ENCODE measurements at regions not wholly inside any gene's neighbourhood (a gene's known extent, or its start where the extent isn't known, plus 50 kb on each side); places are given as distances from the start of the nearest gene placed in this dataset.
"Not testable (repeated sequence)": the region's sequence is repeated elsewhere in the genome, so short reads cannot be mapped to it uniquely, and the experiment has no call there.

- Histone ChIP-seq H3K4me3 (ENCODE audit: low read depth in 1 of 2, low read length in 1 of 2) (no peak overlapping the region), H3K9me3 (no peaks in the 10 kb centered on the region), H3K4me1 (ENCODE audit: control insufficient read depth in 1 of 2, insufficient read depth in 1 of 2, low read depth in 1 of 2, low read length in 1 of 2) (no peaks in the 10 kb centered on the region), H3K27ac (no peak overlapping the region), H3K36me3 (no peaks in the 10 kb centered on the region), H3K27me3 (no peaks in the 10 kb centered on the region)
- no peak for TF ChIP-seq CTCF (IDR thresholded peaks at IDR 0.05)
Measured at GRCh38 chr2:172262486-172262885, 159.8 kb upstream of the DLX2 start.

GRCh38 chr2:172264820-172265219 is 162.1 kb upstream of the DLX2 start:
- H3K36me3 ChIP-seq; H3K4me3 ChIP-seq (ENCODE audit: low read depth in 1 of 2, low read length in 1 of 2); H3K27ac ChIP-seq; H3K4me1 ChIP-seq (ENCODE audit: control insufficient read depth in 1 of 2, insufficient read depth in 1 of 2, low read depth in 1 of 2, low read length in 1 of 2); H3K9me3 ChIP-seq; H3K27me3 ChIP-seq: not testable (repeated sequence)

- H3K36me3 ChIP-seq; H3K4me3 ChIP-seq (ENCODE audit: low read depth in 1 of 2, low read length in 1 of 2); H3K4me1 ChIP-seq (ENCODE audit: control insufficient read depth in 1 of 2, insufficient read depth in 1 of 2, low read depth in 1 of 2, low read length in 1 of 2); H3K27ac ChIP-seq; H3K27me3 ChIP-seq; H3K9me3 ChIP-seq: not testable (repeated sequence)
Measured at GRCh38 chr2:172269507-172270244, 157.7 kb upstream of the ITGA6 start.

- Histone ChIP-seq H3K36me3 (no peaks in the 10 kb centered on the region), H3K4me1 (ENCODE audit: control insufficient read depth in 1 of 2, insufficient read depth in 1 of 2, low read depth in 1 of 2, low read length in 1 of 2) (no peaks in the 10 kb centered on the region), H3K27me3 (no peaks in the 10 kb centered on the region)
Measured at GRCh38 chr2:172270278-172271079, 156.9 kb upstream of the ITGA6 start.

GRCh38 chr2:172273910-172274571 is 153.3 kb upstream of the ITGA6 start:
- no peak overlapping the region for H3K4me3 ChIP-seq (ENCODE audit: low read depth in 1 of 2, low read length in 1 of 2)
- no peaks in the 10 kb centered on the region for H3K9me3 ChIP-seq
- H3K4me1 ChIP-seq (ENCODE audit: control insufficient read depth in 1 of 2, insufficient read depth in 1 of 2, low read depth in 1 of 2, low read length in 1 of 2), result no peaks in the 10 kb centered on the region
- H3K27me3 ChIP-seq, result no peaks in the 10 kb centered on the region
- no peak overlapping the region for H3K27ac ChIP-seq
- no peaks in the 10 kb centered on the region for H3K36me3 ChIP-seq
- no peak for TF ChIP-seq CTCF (IDR thresholded peaks at IDR 0.05)

More at GRCh38 chr2:172270278-172271079, 156.9 kb upstream of the ITGA6 start:
- no peaks in the 10 kb centered on the region for H3K9me3 ChIP-seq
- H3K4me3 ChIP-seq (ENCODE audit: low read depth in 1 of 2, low read length in 1 of 2), result no peak overlapping the region
- H3K27ac ChIP-seq, result no peak overlapping the region
- TF ChIP-seq CTCF (IDR thresholded peaks at IDR 0.05), result no peak

- Histone ChIP-seq H3K27ac (no peak overlapping the region), H3K36me3 (no peaks in the 10 kb centered on the region), H3K4me3 (ENCODE audit: low read depth in 1 of 2, low read length in 1 of 2) (no peak overlapping the region), H3K9me3 (no peaks in the 10 kb centered on the region), H3K27me3 (no peaks in the 10 kb centered on the region), H3K4me1 (ENCODE audit: control insufficient read depth in 1 of 2, insufficient read depth in 1 of 2, low read depth in 1 of 2, low read length in 1 of 2) (no peaks in the 10 kb centered on the region)
- no peak for TF ChIP-seq CTCF (IDR thresholded peaks at IDR 0.05)
Measured at GRCh38 chr2:172275239-172275638, 152.1 kb upstream of the ITGA6 start.

Measured in neutrophil (primary cell).